Mesodermal cell (in vitro differentiated cells): ENCODE measurements at regions not wholly inside any gene's neighbourhood (a gene's known extent, or its start where the extent isn't known, plus 50 kb on each side); places are given as distances from the start of the nearest gene placed in this dataset.

Experiments used
- H3K27ac ChIP-seq: 2 replicates; pipeline ENCODE4 v1.7.0; 2013; ENCODE audit warnings: mild to moderate bottlenecking, low read depth, low read length, moderate library complexity; ENCODE audit not compliant: severe bottlenecking
- H3K36me3 ChIP-seq: 2 replicates; pipeline ENCODE4 v1.7.1; 2013; ENCODE audit warnings: mild to moderate bottlenecking, low read length, moderate library complexity; ENCODE audit not compliant: control insufficient read depth, insufficient read depth
- H3K4me1 ChIP-seq: one replicate; pipeline ENCODE4 v1.7.1; 2013; ENCODE audit warnings: mild to moderate bottlenecking, low read length; ENCODE audit not compliant: insufficient read depth, control insufficient read depth, poor library complexity, severe bottlenecking
- H3K4me3 ChIP-seq: 2 replicates; pipeline ENCODE4 v1.7.0; 2013; ENCODE audit warnings: low read length, control low read depth, mild to moderate bottlenecking; ENCODE audit not compliant: insufficient read depth, poor library complexity, severe bottlenecking; ENCODE audit errors: extremely low read depth
- H3K9me3 ChIP-seq: 2 replicates; pipeline ENCODE4 v1.7.1; 2013; ENCODE audit warnings: mild to moderate bottlenecking, low read length, moderate library complexity; ENCODE audit not compliant: control insufficient read depth
- WGBS, 2 experiments: methylation state at CpG; one replicate each; pipeline ENCODE4 v1.1.5; 2013; ENCODE audit warnings: missing lambda C conversion rate in 2 of 2; ENCODE audit not compliant: insufficient coverage in 2 of 2; 5-methylcytosine and 5-hydroxymethylcytosine counted together

GRCh38 chr4:10998846-10999245 is 314.3 kb upstream of the CLNK start:
- WGBS, 2 experiments: 50 to 80% methylated on average over 1 of the region's 1 CpG
- Histone ChIP-seq H3K36me3 (no peaks in the 10 kb centered on the region), H3K4me1 (no peaks in the 10 kb centered on the region), H3K4me3 (no peak overlapping the region), H3K27ac (no peak overlapping the region), H3K9me3 (no peaks in the 10 kb centered on the region)

- no peaks in the 10 kb centered on the region for H3K36me3 ChIP-seq
- H3K9me3 ChIP-seq: no peaks in the 10 kb centered on the region
- WGBS, 2 experiments: 86% methylated on average over 1 of the region's 2 CpGs; no CpG with 5 or more reads in 1 of the 2 experiments
- no peak overlapping the region for H3K27ac ChIP-seq
- no peak overlapping the region for H3K4me3 ChIP-seq
- H3K4me1 ChIP-seq: peaks cover 9% of the 10 kb centered on the region
These were observed 300.2 kb upstream of the CLNK start for GRCh38 chr4:10984815-10985214.

GRCh38 chr4:10983885-10984640 is 299.5 kb upstream of the CLNK start:
- no peak overlapping the region for H3K4me3 ChIP-seq
- H3K27ac ChIP-seq: no peak overlapping the region
- 78 to 96% methylated on average over 7 to 8 of the region's 9 CpGs for WGBS, 2 experiments
- H3K9me3 ChIP-seq: no peaks in the 10 kb centered on the region
- no peaks in the 10 kb centered on the region for H3K36me3 ChIP-seq
- peaks cover 9% of the 10 kb centered on the region for H3K4me1 ChIP-seq

- peaks cover 9% of the 10 kb centered on the region for H3K4me1 ChIP-seq
- H3K27ac ChIP-seq: no peak overlapping the region
- 50 to 53% methylated on average over 2 of the region's 2 CpGs for WGBS, 2 experiments
- no peak overlapping the region for H3K4me3 ChIP-seq
- no peaks in the 10 kb centered on the region for H3K9me3 ChIP-seq
- H3K36me3 ChIP-seq: no peaks in the 10 kb centered on the region
These were observed 298.7 kb upstream of the CLNK start for GRCh38 chr4:10983268-10983667.

- Histone ChIP-seq H3K36me3 (no peaks in the 10 kb centered on the region), H3K4me1 (peaks cover 9% of the 10 kb centered on the region), H3K27ac (no peak overlapping the region), H3K4me3 (no peak overlapping the region), H3K9me3 (no peaks in the 10 kb centered on the region)
- WGBS, 2 experiments: 7 to 20% methylated on average over 1 to 2 of the region's 2 CpGs
These were observed 297.7 kb upstream of the CLNK start for GRCh38 chr4:10982305-10982704.

GRCh38 chr4:10981576-10981975 is 297.0 kb upstream of the CLNK start:
- Histone ChIP-seq H3K27ac (no peak overlapping the region), H3K9me3 (no peaks in the 10 kb centered on the region), H3K36me3 (no peaks in the 10 kb centered on the region), H3K4me3 (no peak overlapping the region), H3K4me1 (peaks cover 9% of the 10 kb centered on the region)
- 50 to 75% methylated on average over 1 of the region's 1 CpG for WGBS, 2 experiments

- H3K27ac ChIP-seq: no peak overlapping the region
- peaks cover 9% of the 10 kb centered on the region for H3K4me1 ChIP-seq
- WGBS, 2 experiments: 87 to 90% methylated on average over 4 to 5 of the region's 5 CpGs
- H3K36me3 ChIP-seq: no peaks in the 10 kb centered on the region
- H3K9me3 ChIP-seq: no peaks in the 10 kb centered on the region
- H3K4me3 ChIP-seq: no peak overlapping the region
These were observed 296.5 kb upstream of the CLNK start for GRCh38 chr4:10981096-10981495.

- Histone ChIP-seq H3K4me3 (no peak overlapping the region), H3K36me3 (no peaks in the 10 kb centered on the region), H3K4me1 (peaks cover 9% of the 10 kb centered on the region), H3K9me3 (no peaks in the 10 kb centered on the region), H3K27ac (no peak overlapping the region)
- WGBS, 2 experiments: 80 to 100% methylated on average over 1 of the region's 2 CpGs
These were observed 294.5 kb upstream of the CLNK start for GRCh38 chr4:10979032-10979431.

GRCh38 chr4:10977534-10977933 is 293.0 kb upstream of the CLNK start:
- WGBS, 2 experiments: 83 to 93% methylated on average over 2 of the region's 2 CpGs
- no peaks in the 10 kb centered on the region for H3K36me3 ChIP-seq
- H3K4me1 ChIP-seq: peaks cover 9% of the 10 kb centered on the region
- H3K27ac ChIP-seq: no peak overlapping the region
- H3K9me3 ChIP-seq: no peaks in the 10 kb centered on the region
- no peak overlapping the region for H3K4me3 ChIP-seq

GRCh38 chr4:10974371-10974770 is 289.8 kb upstream of the CLNK start:
- Histone ChIP-seq H3K4me3 (no peak overlapping the region), H3K9me3 (no peaks in the 10 kb centered on the region), H3K27ac (no peak overlapping the region), H3K36me3 (no peaks in the 10 kb centered on the region), H3K4me1 (no peaks in the 10 kb centered on the region)
- WGBS, 2 experiments: 60 to 100% methylated on average over 1 to 3 of the region's 9 CpGs

- Histone ChIP-seq H3K27ac (no peak overlapping the region), H3K4me3 (no peak overlapping the region), H3K36me3 (no peaks in the 10 kb centered on the region), H3K9me3 (no peaks in the 10 kb centered on the region), H3K4me1 (no peaks in the 10 kb centered on the region)
- 100% methylated on average over 2 of the region's 3 CpGs for WGBS, 2 experiments
These were observed 289.1 kb upstream of the CLNK start for GRCh38 chr4:10973686-10974085.
